HepG2 (cell line): ENCODE measurements at regions not wholly inside any gene's neighbourhood (a gene's known extent, or its start where the extent isn't known, plus 50 kb on each side); places are given as distances from the start of the nearest gene placed in this dataset.
A peak's percentile ranks its signal among the peaks of the same experiment; 100 is the strongest.

Source experiments
- ATAC-seq: fragments of 200-7000 bp; cut with Tn5 transposase; 3 replicates; pipeline ENCODE4 v1.9.1; 2020; ENCODE audit warnings: mild to moderate bottlenecking, moderate library complexity
- BruUV-seq: library from RNA; stranded (reverse); fragments of 400-500 nt; replicated peaks from 2 replicates; lab custom pipeline; 2021; lab: Mats Ljungman, UMichigan
- CTCF ChIA-PET: fragments of 300-600 bp; formaldehyde crosslinking; extraction: SDS; loops from one replicate; lab custom pipeline; 2021; ENCODE audit warnings: low total read pairs, inconsistent platforms, low intra/inter-chr PET ratio; lab: Yijun Ruan, JAX
- POLR2A ChIA-PET: fragments of 350-600 bp; sonication (Branson Sonifier 250); formaldehyde crosslinking; loops from one replicate; lab custom pipeline; 2020; ENCODE audit warnings: antibody characterized with exemption, inconsistent platforms; lab: Yijun Ruan, JAX
- DNase-seq: peaks from one replicate; pipeline ENCODE4 v3.0.0-alpha.2; 2015; ENCODE audit warnings: low spot score
- FAIRE-seq: peaks from 3 replicates; lab custom pipeline; 2011; peaks lifted over from hg19 to GRCh38; lab: Jason Lieb, UNC
- H2AFZ ChIP-seq: one replicate; pipeline ENCODE4 v1.6.1; 2011; ENCODE audit warnings: low read length, inconsistent platforms
- H3K27ac ChIP-seq: fragments of 300-600 bp; 3 replicates; pipeline ENCODE4 v1.8.0; 2011; ENCODE audit warnings: mixed run types, mild to moderate bottlenecking, mixed read lengths, low read length, inconsistent platforms; ENCODE audit not compliant: insufficient read depth; ENCODE audit errors: extremely low read length
- H3K27me3 ChIP-seq, 2 experiments: fragments of 200-600 bp in 1 of 2; 2 replicates in 1 of 2; 3 replicates in 1 of 2; pipeline versions ENCODE4 v1.6.0 to v1.8.0; 2011; ENCODE audit warnings: low read length in 2 of 2, mild to moderate bottlenecking in 2 of 2, moderate library complexity in 2 of 2, inconsistent platforms in 1 of 2; ENCODE audit not compliant: insufficient read depth in 2 of 2, control insufficient read depth in 1 of 2
- H3K36me3 ChIP-seq, 2 experiments: fragments of 200-600 bp in 1 of 2; replicated peaks in 1 of 2; 2 replicates in 1 of 2; 3 replicates in 1 of 2; pipeline versions ENCODE4 v1.5.1 to v1.8.0; 2011; ENCODE audit warnings: low read length in 2 of 2, inconsistent platforms in 1 of 2; ENCODE audit not compliant: insufficient read depth in 2 of 2, control insufficient read depth in 1 of 2
- H3K4me1 ChIP-seq: 2 replicates; pipeline ENCODE4 v1.5.1; 2012; ENCODE audit warnings: low read length, inconsistent platforms; ENCODE audit not compliant: insufficient read depth
- H3K4me2 ChIP-seq: 2 replicates; pipeline ENCODE4 v1.6.0; 2011; ENCODE audit warnings: low read depth, low read length, inconsistent platforms
- H3K4me3 ChIP-seq, 3 experiments: fragments of 200-600 bp in 1 of 3; sonication (generic), shearing (Covaris generic) in 1 of 3; replicated peaks in 1 of 3; 2 replicates each; pipeline ENCODE4 v1.5.1; 2011 to 2016; ENCODE audit warnings: low read length in 3 of 3, inconsistent platforms in 2 of 3, low read depth in 2 of 3, mild to moderate bottlenecking in 2 of 3, control low read depth in 1 of 3, mixed read lengths in 1 of 3; ENCODE audit not compliant: insufficient read depth in 1 of 3
- H3K79me2 ChIP-seq: one replicate; pipeline ENCODE4 v1.6.1; 2011; ENCODE audit warnings: low read length, inconsistent platforms; ENCODE audit not compliant: insufficient read depth
- H3K9ac ChIP-seq: 2 replicates; pipeline ENCODE4 v1.6.0; 2011; ENCODE audit warnings: mild to moderate bottlenecking, low read depth, low read length, inconsistent platforms; ENCODE audit not compliant: insufficient read depth
- H3K9me3 ChIP-seq: 2 replicates; pipeline ENCODE4 v1.5.1; 2012; ENCODE audit warnings: mild to moderate bottlenecking, low read length
- H4K20me1 ChIP-seq: 2 replicates; pipeline ENCODE4 v1.6.0; 2011; ENCODE audit warnings: inconsistent platforms, mild to moderate bottlenecking, low read length, moderate library complexity; ENCODE audit not compliant: insufficient read depth
- ARID3A ChIP-seq: IDR thresholded peaks from 2 replicates; pipeline ENCODE4 v1.6.1; 2012; ENCODE audit warnings: low read depth, low read length, improper control_type of control experiment
- HOXA5 ChIP-seq: sonication (generic); formaldehyde crosslinking; IDR thresholded peaks from 2 replicates; pipeline ENCODE4 v1.4.0; 2020; ENCODE audit warnings: missing genetic modification reagents
- KDM5B ChIP-seq: sonication (generic); formaldehyde crosslinking; IDR thresholded peaks from 2 replicates; pipeline ENCODE4 v1.4.0; 2020; ENCODE audit warnings: missing genetic modification reagents, mild to moderate bottlenecking, borderline replicate concordance
- RNF219 ChIP-seq: sonication (generic); formaldehyde crosslinking; IDR thresholded peaks from 2 replicates; pipeline ENCODE4 v1.5.0; 2020; ENCODE audit warnings: mild to moderate bottlenecking, missing genetic modification reagents
- SKIL ChIP-seq: sonication (generic); formaldehyde crosslinking; IDR thresholded peaks from 2 replicates; pipeline ENCODE4 v1.8.0; 2022; ENCODE audit warnings: missing genetic modification reagents, mild to moderate bottlenecking, moderate library complexity, borderline replicate concordance
- ZKSCAN8 ChIP-seq: IDR thresholded peaks from 2 replicates; pipeline ENCODE4 v1.6.1; 2016; ENCODE audit warnings: borderline replicate concordance, missing genetic modification reagents, missing compliant biosample characterization
- ZNF280D ChIP-seq: sonication (generic); formaldehyde crosslinking; IDR thresholded peaks from 2 replicates; pipeline ENCODE4 v1.5.1; 2020; ENCODE audit warnings: mild to moderate bottlenecking, missing genetic modification reagents
- ZNF816 ChIP-seq: sonication (generic); formaldehyde crosslinking; IDR thresholded peaks from 2 replicates; pipeline ENCODE4 v1.8.0; 2022; ENCODE audit warnings: missing genetic modification reagents, mild to moderate bottlenecking, borderline replicate concordance
- WGBS: methylation state at CpG from one replicate; pipeline ENCODE4 v1.1.6; 2017; ENCODE audit warnings: low lambda C conversion rate; 5-methylcytosine and 5-hydroxymethylcytosine counted together
- in situ Hi-C: cut with HindIII; loops from 2 replicates; pipeline ENCODE4 v1.10.0; 2017; ENCODE audit warnings: low pct_unique_long_range_greater_than_20kb; ENCODE audit not compliant: extremely low pct_ligation_motif_present
- intact Hi-C: fragments of 100-400 bp; cut with micrococcal nuclease; formaldehyde crosslinking; loops from one replicate; pipeline ENCODE4 v1.10.0; 2022; ENCODE audit not compliant: unreplicated experiment

- in situ Hi-C loops = no loop called here
- Histone ChIP-seq H3K36me3 (no peaks in the 10 kb centered on the region), H3K27ac (no peak overlapping the region), H3K27me3 (no peaks in the 10 kb centered on the region), H3K79me2 (no peaks in the 10 kb centered on the region), H3K9me3 (no peaks in the 10 kb centered on the region), H4K20me1 (no peaks in the 10 kb centered on the region), H3K4me1 (no peaks in the 10 kb centered on the region), H2AFZ (peak overlapping the region; percentile 5), H3K4me2 (no peak overlapping the region), H3K4me3 (no peak overlapping the region), H3K9ac (no peak overlapping the region)
- POLR2A ChIA-PET = no interaction called here
- ATAC-seq = no peak
- 18% methylated on average over 5 of the region's 5 CpGs for WGBS
- TF ChIP-seq SKIL (CRISPR knock-in tag) = no peak
- no peak for TF ChIP-seq HOXA5 (CRISPR knock-in tag)
- TF ChIP-seq ARID3A = no peak
- no peak for TF ChIP-seq ZNF280D (CRISPR knock-in tag)
- TF ChIP-seq KDM5B = no peak
- no peak for TF ChIP-seq ZNF816
- no peak for TF ChIP-seq RNF219 (CRISPR knock-in tag)
- no peak for TF ChIP-seq ZKSCAN8 (CRISPR knock-in tag)
- CTCF ChIA-PET = no interaction called here
- no peak for DNase-seq
- BruUV-seq = no TSS peak
- FAIRE-seq = no peak
- intact Hi-C loops = no loop called here
Observed at GRCh38 chr3:147962408-147963164, 553.4 kb downstream of the ZIC1 start.
